Cardiac fibroblast (primary cell): ENCODE measurements at regions not wholly inside any gene's neighbourhood (a gene's known extent, or its start where the extent isn't known, plus 50 kb on each side); places are given as distances from the start of the nearest gene placed in this dataset.
A peak's percentile ranks its signal among the peaks of the same experiment; 100 is the strongest.

Source experiments
- DNase-seq, 2 donors: peaks; one replicate each; pipeline versions ENCODE4 v3.0.0 to v3.0.0-alpha.2; 2010; ENCODE audit warnings: low read depth in 2 of 2
- H3K4me3 ChIP-seq, 2 donors: replicated peaks in 1 of 2; 1 replicate in 1 of 2; 2 replicates in 1 of 2; pipeline ENCODE4 v1.5.1; 2011; ENCODE audit warnings: low read depth in 2 of 2, low read length in 2 of 2, mild to moderate bottlenecking in 2 of 2, moderate library complexity in 1 of 2
- CTCF ChIP-seq: IDR thresholded peaks from one replicate; pipeline ENCODE4 v1.5.1; 2011; ENCODE audit warnings: low read depth, mild to moderate bottlenecking, low read length, inconsistent platforms

DNA sequence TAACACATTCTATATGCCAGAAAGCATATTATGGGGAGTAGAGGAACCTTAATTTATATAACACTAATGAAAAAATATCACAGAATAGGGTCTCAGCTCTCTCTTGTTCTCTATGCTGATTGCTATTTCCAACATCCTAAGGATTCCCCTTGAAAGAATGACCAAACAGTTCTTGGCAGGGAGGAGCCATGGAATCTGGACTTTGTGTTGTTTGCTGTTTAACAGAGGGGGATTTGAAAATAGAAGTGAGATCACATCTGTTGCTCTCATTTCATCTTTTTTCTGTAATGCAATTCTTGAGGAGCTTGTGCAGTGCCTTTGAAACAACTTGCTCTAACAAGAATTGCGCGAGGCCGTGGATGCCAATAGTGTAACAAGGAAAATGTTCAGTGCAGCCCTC, 755.3 kb downstream of the TLE1 start:
- no peak overlapping the region for H3K4me3 ChIP-seq
- TF ChIP-seq CTCF, result no peak
- no peak for DNase-seq

DNA sequence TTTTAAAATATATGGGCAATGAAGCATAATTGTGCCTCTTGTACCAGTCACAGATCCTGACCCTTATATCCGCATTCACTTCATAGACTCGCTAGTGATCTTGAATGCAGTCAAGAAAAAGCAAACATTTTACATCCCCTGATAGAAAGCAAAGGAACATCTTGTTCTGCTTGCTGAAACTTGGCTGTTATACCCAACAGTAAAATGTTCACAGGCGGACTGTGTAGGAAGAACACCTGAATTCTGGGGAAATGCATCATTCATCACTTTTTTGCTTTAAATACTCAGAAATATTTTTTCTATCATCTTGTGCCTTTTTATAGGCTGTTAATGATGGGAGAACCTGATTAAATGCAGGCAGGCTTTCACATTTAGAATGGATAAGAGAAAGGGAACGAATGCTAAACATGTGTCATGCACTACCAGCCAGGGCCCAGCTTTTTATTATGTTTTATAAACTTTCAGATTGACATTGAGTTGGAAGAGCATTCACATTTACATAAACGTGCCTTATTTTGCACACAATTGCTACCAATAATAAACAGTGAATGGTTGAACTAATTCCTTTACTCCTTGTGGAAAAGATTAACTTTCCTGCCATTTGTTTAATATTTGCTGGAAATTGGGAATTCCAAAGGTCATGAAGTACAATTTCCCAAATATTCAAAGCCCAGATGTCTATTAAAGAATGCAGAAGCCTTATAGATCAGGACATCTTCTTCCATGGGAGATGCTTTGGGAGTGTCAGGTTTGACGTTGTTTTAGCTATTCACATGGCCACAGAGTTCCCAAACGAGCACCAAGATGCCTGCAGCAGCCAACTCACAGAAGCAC, 756.2 kb downstream of the TLE1 start:
- H3K4me3 ChIP-seq, result no peak overlapping the region
- no peak for TF ChIP-seq CTCF
- DNase-seq, result no peak

DNA sequence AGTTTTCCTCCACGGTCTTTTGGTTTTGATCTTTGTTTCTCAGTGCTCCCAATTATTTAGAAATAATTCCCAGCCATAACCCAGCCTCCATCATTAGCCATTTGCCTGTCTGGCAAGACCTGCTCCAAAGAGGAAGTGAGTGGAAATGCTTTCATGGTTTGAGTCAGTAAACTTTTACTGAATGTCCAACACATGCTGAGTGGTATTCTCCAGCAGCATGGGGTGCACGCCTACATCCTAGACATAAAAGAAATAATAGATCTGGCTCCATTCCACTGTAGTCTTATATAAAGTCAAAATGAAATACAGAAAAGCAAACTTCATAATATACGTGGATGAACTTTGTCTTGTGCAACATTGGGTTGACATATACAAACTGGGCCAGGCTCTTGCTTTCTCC, 757.2 kb downstream of the TLE1 start:
- H3K4me3 ChIP-seq, result no peak overlapping the region
- DNase-seq, result no peak
- no peak for TF ChIP-seq CTCF

- DNase-seq, result no peak
- TF ChIP-seq CTCF, result no peak
Observed at GRCh38 chr9:80931163-80931562, 758.2 kb downstream of the TLE1 start.

GRCh38 chr9:80928697-80929096, 760.6 kb downstream of the TLE1 start:
- DNase-seq, result peak in 1 of 2 donors; percentile 19
- no peak overlapping the region for H3K4me3 ChIP-seq
- no peak for TF ChIP-seq CTCF

More at GRCh38 chr9:80931163-80931562, 758.2 kb downstream of the TLE1 start:
- no peak overlapping the region for H3K4me3 ChIP-seq

DNA sequence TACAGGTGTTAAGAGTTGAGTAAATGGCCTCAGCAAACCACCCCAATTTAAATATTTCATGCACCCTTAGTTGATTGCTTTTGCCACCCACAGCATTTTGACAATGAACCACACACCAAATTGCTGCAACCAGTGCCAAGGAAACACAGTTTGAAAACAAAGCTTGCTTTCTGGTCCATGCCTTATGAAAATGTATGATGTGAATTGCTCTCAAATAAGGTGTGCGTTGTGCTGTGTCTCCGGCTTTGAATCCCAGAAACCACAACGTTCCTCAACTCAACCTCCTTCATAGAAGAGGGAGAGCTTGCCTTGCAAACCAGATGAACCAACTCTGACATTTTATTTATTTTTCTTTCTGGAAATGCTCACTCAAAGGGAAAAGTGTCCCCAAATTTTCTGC, 762.7 kb downstream of the TLE1 start:
- DNase-seq, result no peak
- H3K4me3 ChIP-seq, result no peak overlapping the region
- TF ChIP-seq CTCF, result no peak

- no peak for DNase-seq
- no peak for TF ChIP-seq CTCF
- H3K4me3 ChIP-seq, result no peak overlapping the region
Observed at GRCh38 chr9:80922544-80922943, 766.8 kb downstream of the TLE1 start.
